ENCODE measurements at regions not wholly inside any gene's neighbourhood (a gene's known extent, or its start where the extent isn't known, plus 50 kb on each side); places are given as distances from the start of the nearest gene placed in this dataset.

GRCh38 chr6:98650941-98651340 lies 183.4 kb upstream of the POU3F2 start:
- 16 to 41% methylated on average over 3 of the region's 3 CpGs for WGBS, 2 donors
- Histone ChIP-seq H3K9me3 (no peaks in the 10 kb centered on the region), H3K4me1 (no peaks in the 10 kb centered on the region), H3K36me3 (no peaks in the 10 kb centered on the region), H3K4me3 (no peak overlapping the region), H3K27me3 (no peaks in the 10 kb centered on the region), H3K27ac (no peak overlapping the region)
- DNase-seq: no peak
- no peak for TF ChIP-seq POLR2AphosphoS5 (IDR thresholded peaks at IDR 0.05)
- no peak for TF ChIP-seq EP300 (IDR thresholded peaks at IDR 0.05)
- no peak for TF ChIP-seq CTCF (IDR thresholded peaks at IDR 0.05)
- TF ChIP-seq POLR2A (IDR thresholded peaks at IDR 0.05): no peak
- intact Hi-C loops (cut with DNase I): no loop called here

GRCh38 chr6:98653179-98653578 lies 181.2 kb upstream of the POU3F2 start:
- Histone ChIP-seq H3K36me3 (no peaks in the 10 kb centered on the region), H3K9me3 (no peaks in the 10 kb centered on the region), H3K4me3 (no peak overlapping the region), H3K4me1 (no peaks in the 10 kb centered on the region), H3K27ac (no peak overlapping the region), H3K27me3 (no peaks in the 10 kb centered on the region)
- TF ChIP-seq POLR2A (IDR thresholded peaks at IDR 0.05) (no peak), CTCF (IDR thresholded peaks at IDR 0.05) (no peak), EP300 (IDR thresholded peaks at IDR 0.05) (no peak), POLR2AphosphoS5 (IDR thresholded peaks at IDR 0.05) (no peak)
- no peak for DNase-seq
- WGBS, 2 donors: 60 to 72% methylated on average over 2 of the region's 2 CpGs
- intact Hi-C loops (cut with DNase I): no loop called here

GRCh38 chr6:98657764-98658163 lies 176.6 kb upstream of the POU3F2 start:
- Histone ChIP-seq H3K36me3 (no peaks in the 10 kb centered on the region), H3K4me3 (no peak overlapping the region), H3K27me3 (no peaks in the 10 kb centered on the region), H3K4me1 (no peaks in the 10 kb centered on the region), H3K9me3 (no peaks in the 10 kb centered on the region), H3K27ac (no peak overlapping the region)
- no peak for DNase-seq
- intact Hi-C loops (cut with DNase I): no loop called here
- WGBS, 2 donors: 57 to 60% methylated on average over 5 of the region's 5 CpGs
- TF ChIP-seq EP300 (IDR thresholded peaks at IDR 0.05) (no peak), POLR2A (IDR thresholded peaks at IDR 0.05) (no peak), CTCF (IDR thresholded peaks at IDR 0.05) (no peak), POLR2AphosphoS5 (IDR thresholded peaks at IDR 0.05) (no peak)

GRCh38 chr6:98669371-98669770 lies 165.0 kb upstream of the POU3F2 start:
- no peak overlapping the region for H3K4me3 ChIP-seq
- TF ChIP-seq EP300 (IDR thresholded peaks at IDR 0.05) (no peak), POLR2A (IDR thresholded peaks at IDR 0.05) (no peak), POLR2AphosphoS5 (IDR thresholded peaks at IDR 0.05) (no peak), CTCF (IDR thresholded peaks at IDR 0.05) (no peak)
- intact Hi-C loops (cut with DNase I): no loop called here

GRCh38 chr6:98670045-98670746 lies 164.2 kb upstream of the POU3F2 start:
- 26 to 70% methylated on average over 3 of the region's 3 CpGs for WGBS, 2 donors
- no peak for DNase-seq
- H3K36me3 ChIP-seq: no peaks in the 10 kb centered on the region
- TF ChIP-seq POLR2AphosphoS5 (IDR thresholded peaks at IDR 0.05) (no peak), POLR2A (IDR thresholded peaks at IDR 0.05) (no peak), EP300 (IDR thresholded peaks at IDR 0.05) (no peak), CTCF (IDR thresholded peaks at IDR 0.05) (no peak)
- no peaks in the 10 kb centered on the region for H3K4me1 ChIP-seq
- H3K9me3 ChIP-seq: no peaks in the 10 kb centered on the region
- intact Hi-C loops (cut with DNase I): no loop called here
- no peaks in the 10 kb centered on the region for H3K27me3 ChIP-seq
- H3K4me3 ChIP-seq: no peak overlapping the region
- no peak overlapping the region for H3K27ac ChIP-seq

More at GRCh38 chr6:98669371-98669770, 165.0 kb upstream of the POU3F2 start:
- Histone ChIP-seq H3K9me3 (no peaks in the 10 kb centered on the region), H3K36me3 (no peaks in the 10 kb centered on the region), H3K27ac (no peak overlapping the region), H3K4me1 (no peaks in the 10 kb centered on the region), H3K27me3 (no peaks in the 10 kb centered on the region)
- DNase-seq: no peak

All from sigmoid colon (tissue), 6 donors.